ENCODE measurements at regions not wholly inside any gene's neighbourhood (a gene's known extent, or its start where the extent isn't known, plus 50 kb on each side); places are given as distances from the start of the nearest gene placed in this dataset.

- no peak overlapping the region for H2BK15ac ChIP-seq (ENCODE audit: low read length)
- no peak overlapping the region for H2AK5ac ChIP-seq (ENCODE audit: low read depth, low read length)
- CTCF ChIA-PET (ENCODE audit: partially characterized antibody) = interaction anchor here (0.7 to 2.5 kb wide), 5 partner anchors 9 to 99 kb away, joined by 3 to 15 read pairs (median 3); no protein-coding TSS in a partner anchor
- no peaks in the 10 kb centered on the region for H4K20me1 ChIP-seq (replicated peaks in 1 of 2; ENCODE audit: control insufficient read depth in 1 of 2, insufficient read depth in 2 of 2, low read length in 2 of 2)
- no peak overlapping the region for H3K4ac ChIP-seq (replicated peaks; ENCODE audit: insufficient read length, low read depth, low read length)
- no peak overlapping the region for H3K56ac ChIP-seq (replicated peaks; ENCODE audit: insufficient read length, low read depth, low read length)
- H4K91ac ChIP-seq (replicated peaks; ENCODE audit: insufficient read length, low read length) = no peak overlapping the region
- H3K4me3 ChIP-seq (ENCODE audit: extremely low read depth in 1 of 4, insufficient read depth in 2 of 4, low read depth in 3 of 4, low read length in 4 of 4) = no peak overlapping the region
- TF ChIP-seq RBBP5 (IDR thresholded peaks at IDR 0.05; ENCODE audit: borderline replicate concordance, low read depth, low read length) = no peak
- no peak for TF ChIP-seq CBX5 (IDR thresholded peaks at IDR 0.05; ENCODE audit: low read depth, low read length)
- TF ChIP-seq KDM1A (IDR thresholded peaks at IDR 0.05; ENCODE audit: borderline replicate concordance, low read length) = no peak
- TF ChIP-seq KDM4A (IDR thresholded peaks at IDR 0.05; ENCODE audit: low read depth, low read length, severe bottlenecking) = no peak
- no peak for TF ChIP-seq SIN3A (conservative IDR thresholded peaks at IDR 0.05 in 1 of 2, IDR thresholded peaks at IDR 0.05 in 1 of 2; ENCODE audit: low read depth in 1 of 2, low read length in 2 of 2)
- no peak for TF ChIP-seq FOSL1 (IDR thresholded peaks at IDR 0.05; ENCODE audit: insufficient read depth, low read depth, low read length)
- TF ChIP-seq NANOG (IDR thresholded peaks at IDR 0.05; ENCODE audit: insufficient read depth, low read depth, low read length, poor library complexity, severe bottlenecking) = no peak
- no peak for TF ChIP-seq TBP (IDR thresholded peaks at IDR 0.05; ENCODE audit: low read depth, low read length)
- TF ChIP-seq SAP30 (IDR thresholded peaks at IDR 0.05; ENCODE audit: insufficient read depth, insufficient replicate concordance, low read length) = no peak
- no peak for TF ChIP-seq TAF7 (optimal IDR thresholded peaks at IDR 0.05; ENCODE audit: borderline replicate concordance, low read depth, low read length)
- TF ChIP-seq SP1 (IDR thresholded peaks at IDR 0.05; ENCODE audit: low read depth, low read length) = no peak
- TF ChIP-seq SP4 (IDR thresholded peaks at IDR 0.05; ENCODE audit: low read length) = no peak
- TF ChIP-seq SP2 (IDR thresholded peaks at IDR 0.05; ENCODE audit: low read length) = no peak
- no peak for TF ChIP-seq JUND (IDR thresholded peaks at IDR 0.05; ENCODE audit: low read length)
- no peak overlapping the region for H2AFZ ChIP-seq (ENCODE audit: low read length)
- no peak overlapping the region for H3K27ac ChIP-seq (ENCODE audit: low read depth, low read length)
- no peaks in the 10 kb centered on the region for H3K36me3 ChIP-seq (ENCODE audit: control insufficient read depth in 2 of 4, insufficient read depth in 4 of 4, low read length in 3 of 4)
- DNase-seq (ENCODE audit: low read depth in 1 of 2, low spot score in 2 of 2) (no peak), FAIRE-seq (no peak)
- no peak overlapping the region for H2BK5ac ChIP-seq (ENCODE audit: low read depth, low read length)
- H3K27me3 ChIP-seq (replicated peaks in 1 of 4; ENCODE audit: control insufficient read depth in 3 of 4, extremely low read depth in 1 of 4, insufficient read depth in 3 of 4, low read length in 3 of 4) = no peaks in the 10 kb centered on the region
- no peak overlapping the region for H3K18ac ChIP-seq (ENCODE audit: extremely low read depth, low read length)
- POLR2A ChIA-PET (ENCODE audit: partially characterized antibody) = no interaction called here
- no peak overlapping the region for H2BK120ac ChIP-seq (replicated peaks; ENCODE audit: low read depth, low read length)
- no peaks in the 10 kb centered on the region for H3K9me3 ChIP-seq (ENCODE audit: insufficient read depth in 2 of 2, low read depth in 1 of 2, low read length in 1 of 2)
- H3K9ac ChIP-seq (replicated peaks in 1 of 4; ENCODE audit: extremely low read depth in 1 of 4, low read depth in 3 of 4, low read length in 3 of 4) = no peak overlapping the region
- H4K8ac ChIP-seq (ENCODE audit: extremely low read depth, insufficient read depth, low read length) = no peak overlapping the region
- H4K5ac ChIP-seq (ENCODE audit: insufficient read length, low read depth, low read length) = no peak overlapping the region
- no peak overlapping the region for H3K23ac ChIP-seq (ENCODE audit: insufficient read length)
- no peaks in the 10 kb centered on the region for H3K4me1 ChIP-seq (replicated peaks in 1 of 4; ENCODE audit: control insufficient read depth in 3 of 4, insufficient read depth in 4 of 4, low read length in 3 of 4)
- no peaks in the 10 kb centered on the region for H3K79me1 ChIP-seq (ENCODE audit: low read depth, low read length)
- no peak overlapping the region for H2BK12ac ChIP-seq (ENCODE audit: low read depth, low read length)
- no peaks in the 10 kb centered on the region for H3K79me2 ChIP-seq (ENCODE audit: control insufficient read depth in 1 of 2, insufficient read depth in 2 of 2, low read length in 2 of 2)
- H2BK20ac ChIP-seq (ENCODE audit: low read length) = no peak overlapping the region
- H3K14ac ChIP-seq (ENCODE audit: insufficient read length) = no peak overlapping the region
- WGBS, 2 experiments (ENCODE audit: extremely low coverage in 1 of 2, insufficient coverage in 1 of 2, insufficient read length in 1 of 2, insufficient replicate concordance in 2 of 2, low coverage in 1 of 2, low lambda C conversion rate in 2 of 2, missing lambda C conversion rate in 1 of 2) = 100% methylated on average over 1 of the region's 2 CpGs; no CpG with 5 or more reads in 1 of the 2 experiments
- no peak overlapping the region for H3K4me2 ChIP-seq (ENCODE audit: insufficient read depth in 1 of 2, low read depth in 2 of 2, low read length in 2 of 2)
- no peaks in the 10 kb centered on the region; the same call in 1 of the 2 replicates for H3K23me2 ChIP-seq (ENCODE audit: low read depth, low read length)
Observed at GRCh38 chr7:17019106-17019505, 137.3 kb upstream of the AGR3 start.
